Muscle of leg (tissue), 3 donors: ENCODE measurements at regions not wholly inside any gene's neighbourhood (a gene's known extent, or its start where the extent isn't known, plus 50 kb on each side); places are given as distances from the start of the nearest gene placed in this dataset.
"Not testable (repeated sequence)": the region's sequence is repeated elsewhere in the genome, so short reads cannot be mapped to it uniquely, and the experiment has no call there.

Experiments used
- DNase-seq: peaks from one replicate; pipeline ENCODE4 v3.0.0; 2013
- H3K27ac ChIP-seq: one replicate; pipeline ENCODE4 v1.5.1; 2013; ENCODE audit warnings: mild to moderate bottlenecking, low read length, control low read depth
- H3K27me3 ChIP-seq: one replicate; pipeline ENCODE4 v1.6.1; 2013; ENCODE audit warnings: low read length; ENCODE audit not compliant: control insufficient read depth, insufficient read depth
- H3K36me3 ChIP-seq: one replicate; pipeline ENCODE4 v1.6.1; 2013; ENCODE audit warnings: low read length; ENCODE audit not compliant: control insufficient read depth, insufficient read depth
- H3K4me1 ChIP-seq: one replicate; pipeline ENCODE4 v1.6.1; 2013; ENCODE audit warnings: low read length; ENCODE audit not compliant: control insufficient read depth, insufficient read depth
- H3K4me3 ChIP-seq: one replicate; pipeline ENCODE4 v1.5.1; 2013; ENCODE audit warnings: low read length, control low read depth
- H3K9me3 ChIP-seq: replicated peaks from 2 replicates; pipeline ENCODE4 v1.6.1; 2013; ENCODE audit warnings: low read depth, low read length; ENCODE audit not compliant: control insufficient read depth
- WGBS: methylation state at CpG from one replicate; pipeline ENCODE4 v1.1.5; 2013; ENCODE audit warnings: missing lambda C conversion rate; ENCODE audit not compliant: insufficient coverage; 5-methylcytosine and 5-hydroxymethylcytosine counted together

DNA sequence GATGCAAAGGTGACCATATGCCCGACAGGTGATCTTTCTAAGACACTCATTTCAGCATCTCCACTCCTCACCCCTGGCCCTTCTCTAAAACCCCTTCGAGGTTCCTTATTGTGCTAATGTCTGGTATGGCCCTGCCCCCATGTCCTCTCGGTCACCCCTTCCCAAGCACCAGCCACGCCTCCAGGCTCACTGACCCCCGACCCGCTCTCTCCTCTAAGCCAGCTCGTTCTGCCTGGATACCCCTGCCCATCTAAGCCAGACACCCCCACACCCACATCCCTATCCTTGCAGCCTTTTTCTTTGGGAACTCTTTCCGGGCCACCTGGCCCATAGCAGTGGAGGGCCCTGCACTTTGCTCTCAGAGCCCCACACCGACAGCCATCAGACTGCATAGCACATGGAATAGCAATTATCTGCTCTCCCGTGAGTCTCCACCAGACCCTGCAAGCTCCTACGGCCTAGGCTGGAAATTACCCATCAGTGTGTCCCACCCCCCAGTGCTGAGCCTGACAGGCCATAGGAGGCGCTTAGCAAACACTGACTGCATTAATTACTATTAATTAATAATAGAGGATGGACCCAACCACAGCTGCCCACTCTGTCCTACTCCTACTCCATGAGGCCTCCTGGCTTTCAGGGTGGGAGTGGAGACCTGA, 176.7 kb downstream of the TMEM132E start:
- WGBS, result 27% methylated on average over 8 of the region's 12 CpGs
- no peak overlapping the region for H3K4me3 ChIP-seq
- no peaks in the 10 kb centered on the region for H3K36me3 ChIP-seq
- peaks cover 8% of the 10 kb centered on the region for H3K4me1 ChIP-seq
- no peak overlapping the region for H3K27ac ChIP-seq
- no peaks in the 10 kb centered on the region for H3K9me3 ChIP-seq
- DNase-seq, result no peak
- H3K27me3 ChIP-seq, result no peaks in the 10 kb centered on the region

DNA sequence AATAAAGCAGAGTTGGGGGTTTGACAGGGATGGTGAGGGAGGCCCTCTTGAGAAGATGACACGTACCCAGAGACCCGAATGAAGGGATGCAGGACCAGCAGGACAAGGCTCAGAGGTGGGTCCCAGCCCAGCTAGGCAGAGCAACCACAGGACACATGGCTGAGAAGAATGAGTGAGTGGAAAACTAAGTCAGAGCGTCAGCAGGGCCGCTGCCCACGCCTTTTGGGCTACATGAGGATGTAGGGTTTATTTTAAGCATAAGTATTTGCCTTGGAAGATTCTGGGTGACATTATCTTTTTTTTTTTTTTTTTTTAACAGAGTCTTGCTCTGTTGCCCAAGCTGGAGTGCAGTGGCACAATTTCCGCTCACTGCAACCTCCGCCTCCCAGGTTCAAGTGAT, 176.0 kb downstream of the TMEM132E start:
- Histone ChIP-seq H3K36me3 (no peaks in the 10 kb centered on the region), H3K27me3 (no peaks in the 10 kb centered on the region), H3K4me3 (no peak overlapping the region), H3K4me1 (peaks cover 8% of the 10 kb centered on the region), H3K9me3 (no peaks in the 10 kb centered on the region), H3K27ac (no peak overlapping the region)
- 66% methylated on average over 2 of the region's 7 CpGs for WGBS
- DNase-seq, result no peak

DNA sequence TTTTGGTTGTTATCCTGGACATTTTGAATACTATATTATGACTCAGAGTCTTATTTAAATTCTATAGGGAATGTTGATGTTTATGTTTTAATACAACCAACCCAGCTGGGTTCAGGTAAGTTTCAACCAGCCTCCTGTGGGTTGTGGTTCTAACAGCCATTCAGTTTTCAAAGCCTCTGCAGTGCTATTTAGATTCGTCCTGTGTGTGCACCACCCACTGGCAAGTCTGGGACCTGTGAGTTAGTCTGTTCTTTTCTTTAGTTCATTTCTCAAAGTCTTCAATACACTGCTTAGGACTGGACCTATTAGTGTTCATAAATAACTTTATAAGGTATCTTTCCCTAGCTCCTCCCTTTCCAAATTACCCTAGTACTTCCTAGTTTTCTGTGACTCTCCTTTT, 170.6 kb downstream of the TMEM132E start:
- H3K4me1 ChIP-seq, result no peaks in the 10 kb centered on the region
- no peak overlapping the region for H3K27ac ChIP-seq
- no peaks in the 10 kb centered on the region for H3K36me3 ChIP-seq
- H3K4me3 ChIP-seq, result no peak overlapping the region
- DNase-seq, result no peak
- no peaks in the 10 kb centered on the region for H3K27me3 ChIP-seq
- WGBS, result 29% methylated on average over 1 of the region's 1 CpG
- no peaks in the 10 kb centered on the region for H3K9me3 ChIP-seq

DNA sequence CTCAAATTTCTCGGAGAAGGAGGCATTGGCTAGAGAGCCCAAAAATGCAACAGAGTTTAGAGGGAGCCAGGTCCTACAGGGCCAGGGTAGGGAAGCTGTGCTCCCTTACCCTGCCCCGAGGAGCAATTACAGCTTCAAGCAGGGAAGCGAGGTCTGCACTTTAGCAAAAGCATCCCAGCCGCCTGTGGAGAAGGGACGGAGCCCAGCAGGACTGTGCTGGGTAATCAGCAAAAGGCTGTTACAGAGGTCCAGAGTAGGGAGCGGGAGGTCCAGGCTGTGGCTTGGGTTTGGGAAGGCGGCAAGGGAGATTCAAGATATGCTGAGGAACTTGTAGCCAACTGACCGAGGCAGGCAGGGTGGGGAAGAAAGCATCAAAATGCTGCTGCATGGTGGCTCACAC, 162.6 kb downstream of the TMEM132E start:
- no peaks in the 10 kb centered on the region for H3K27me3 ChIP-seq
- 45% methylated on average over 8 of the region's 8 CpGs for WGBS

DNA sequence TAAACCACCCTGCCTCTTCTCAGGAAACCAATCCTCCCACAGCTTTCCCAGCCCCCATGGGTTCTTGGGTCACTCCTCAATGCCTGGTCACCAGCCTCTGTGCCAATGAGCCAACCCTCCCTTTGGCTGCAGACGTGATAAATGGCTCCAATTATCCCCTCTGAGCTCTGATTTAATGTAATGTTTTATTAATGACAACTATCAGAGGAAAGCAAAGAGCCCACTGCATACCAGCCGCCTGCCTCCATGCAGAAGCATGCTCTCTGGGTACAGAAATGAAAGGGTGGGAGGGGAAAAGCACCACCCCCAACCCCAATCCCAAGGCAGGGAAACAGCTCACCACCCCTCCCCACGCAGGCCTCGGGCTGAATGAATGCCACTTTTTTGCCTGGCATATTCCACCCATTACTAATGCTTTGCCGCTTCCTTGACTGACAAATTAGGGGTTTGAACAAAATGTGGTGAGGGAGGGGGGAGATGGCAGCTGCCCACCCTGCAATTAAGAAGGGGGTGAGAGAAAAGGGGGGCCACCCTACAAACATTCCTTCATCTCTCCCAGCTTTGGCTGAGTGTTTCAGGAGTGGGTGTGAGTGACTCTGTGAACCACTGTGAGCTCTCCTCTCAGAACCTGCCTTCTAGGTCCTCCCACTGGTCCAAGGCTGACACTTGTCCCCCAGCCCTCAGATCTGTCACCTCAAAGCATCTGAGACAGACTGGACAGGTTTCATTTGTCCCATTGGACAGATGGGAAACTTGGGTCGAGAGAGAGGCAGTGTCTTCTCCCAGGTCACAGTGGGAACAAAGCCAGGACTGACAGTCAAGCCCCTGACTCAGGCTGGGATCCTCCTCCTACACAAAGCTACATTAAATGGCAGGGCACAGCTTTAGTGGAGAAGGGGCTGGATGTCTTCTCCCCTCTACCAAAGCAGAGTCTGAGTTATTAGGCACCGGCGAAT, 161.5 kb downstream of the TMEM132E start:
- no peak for DNase-seq
- no peaks in the 10 kb centered on the region for H3K36me3 ChIP-seq
- H3K27me3 ChIP-seq, result no peaks in the 10 kb centered on the region
- H3K4me3 ChIP-seq, result no peak overlapping the region
- H3K9me3 ChIP-seq, result no peaks in the 10 kb centered on the region
- no CpG with 5 or more reads among the region's 8 CpGs for WGBS
- no peak overlapping the region for H3K27ac ChIP-seq
- no peaks in the 10 kb centered on the region for H3K4me1 ChIP-seq

More for the DNA sequence above, 162.6 kb downstream of the TMEM132E start:
- no peak overlapping the region for H3K4me3 ChIP-seq
- H3K36me3 ChIP-seq, result no peaks in the 10 kb centered on the region
- H3K4me1 ChIP-seq, result no peaks in the 10 kb centered on the region
- no peaks in the 10 kb centered on the region for H3K9me3 ChIP-seq
- no peak for DNase-seq
- H3K27ac ChIP-seq, result no peak overlapping the region

DNA sequence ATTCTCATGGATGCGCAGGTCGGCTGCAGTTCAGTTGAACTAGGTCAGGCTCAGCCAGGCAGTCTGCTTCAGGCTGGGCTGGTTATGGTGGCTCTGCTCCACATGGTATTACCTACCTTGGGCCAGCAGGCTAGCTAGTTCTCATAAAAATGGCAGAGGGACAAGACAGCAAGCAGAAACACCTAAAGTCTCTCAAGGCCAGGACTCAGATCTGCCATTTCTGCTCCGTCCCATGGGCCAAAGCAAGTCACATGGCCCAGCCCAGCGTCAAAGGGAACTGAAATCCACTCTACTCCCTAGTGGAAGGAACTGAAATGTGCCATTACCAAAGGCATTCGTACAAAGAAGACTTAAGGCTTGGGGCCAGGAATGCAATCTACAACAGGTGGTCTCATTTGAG, 160.0 kb downstream of the TMEM132E start:
- DNase-seq, result no peak
- Histone ChIP-seq H3K9me3 (no peaks in the 10 kb centered on the region), H3K27ac (no peak overlapping the region), H3K4me3 (no peak overlapping the region), H3K4me1 (no peaks in the 10 kb centered on the region), H3K36me3 (no peaks in the 10 kb centered on the region), H3K27me3 (peaks cover under 1% of the 10 kb centered on the region)
- WGBS, result 69% methylated on average over 5 of the region's 5 CpGs

DNA sequence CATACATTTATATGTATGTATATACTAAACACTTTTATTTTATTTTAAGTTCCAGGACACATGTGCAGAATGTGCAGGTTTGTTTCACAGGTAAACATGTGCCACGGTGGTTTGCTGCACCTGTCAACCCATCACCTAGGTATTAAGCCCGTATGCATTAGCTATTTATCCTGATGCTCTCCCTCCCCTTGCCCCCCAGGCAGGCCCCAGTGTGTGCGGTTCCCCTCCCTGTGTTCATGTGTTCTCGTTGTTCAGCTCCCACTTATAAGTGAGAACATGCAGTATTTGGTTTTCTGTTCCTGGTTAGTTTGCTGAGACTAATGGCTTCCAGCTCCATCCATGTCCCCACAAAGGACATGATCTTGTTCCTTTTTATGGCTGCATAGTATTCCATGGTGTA, 158.3 kb downstream of the TMEM132E start:
- H3K9me3 ChIP-seq, H3K36me3 ChIP-seq, H3K4me1 ChIP-seq, H3K4me3 ChIP-seq, DNase-seq, H3K27ac ChIP-seq, H3K27me3 ChIP-seq: not testable (repeated sequence)
- WGBS, result 83% methylated on average over 1 of the region's 4 CpGs

DNA sequence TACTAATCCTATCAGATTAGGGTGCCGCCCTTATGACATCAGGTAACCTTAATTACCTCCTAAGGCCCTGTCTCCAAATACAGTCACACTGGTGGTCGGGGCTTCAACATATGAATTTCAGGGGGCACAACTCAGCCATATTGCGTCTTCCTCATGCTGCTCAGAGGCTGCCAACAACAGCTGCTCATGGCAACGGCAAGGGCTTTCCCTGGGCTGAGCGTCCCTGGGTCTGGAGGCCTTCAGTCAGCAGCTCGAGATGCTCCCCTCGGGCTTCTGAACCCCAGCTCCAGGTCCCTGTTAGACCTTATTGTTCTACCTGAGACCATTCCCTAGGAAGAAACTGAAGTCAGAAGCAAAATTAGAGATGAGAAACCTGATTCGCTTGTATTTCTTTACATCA, 157.2 kb downstream of the TMEM132E start:
- Histone ChIP-seq H3K36me3 (no peaks in the 10 kb centered on the region), H3K9me3 (no peaks in the 10 kb centered on the region), H3K27me3 (peaks cover 2% of the 10 kb centered on the region), H3K4me3 (no peak overlapping the region), H3K27ac (no peak overlapping the region), H3K4me1 (no peaks in the 10 kb centered on the region)
- no peak for DNase-seq
- WGBS, result 54% methylated on average over 5 of the region's 8 CpGs

DNA sequence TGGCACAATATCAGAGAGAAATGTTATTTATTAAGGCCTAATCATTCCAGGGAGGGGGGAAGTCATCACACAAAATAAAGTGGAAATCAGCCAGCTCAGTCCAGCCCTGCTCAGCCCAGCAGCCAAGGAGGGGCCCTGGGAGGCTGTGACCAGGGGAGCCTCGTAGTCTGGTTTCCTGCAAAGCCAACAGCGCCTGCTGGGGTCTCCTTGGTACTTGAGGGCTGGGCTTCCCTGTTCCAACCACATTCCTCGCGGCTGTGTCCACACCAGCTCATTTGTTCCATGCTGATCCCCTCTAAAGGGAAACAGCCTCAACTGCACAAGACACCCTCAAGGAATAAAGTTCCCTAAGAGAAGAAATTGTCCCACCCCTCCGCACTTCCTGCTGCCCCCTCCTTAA, 154.0 kb downstream of the TMEM132E start:
- H3K4me1 ChIP-seq, result no peaks in the 10 kb centered on the region
- H3K36me3 ChIP-seq, result no peaks in the 10 kb centered on the region
- no peaks in the 10 kb centered on the region for H3K9me3 ChIP-seq
- DNase-seq, result no peak
- no peak overlapping the region for H3K4me3 ChIP-seq
- H3K27ac ChIP-seq, result no peak overlapping the region
- peaks cover 4% of the 10 kb centered on the region for H3K27me3 ChIP-seq
- WGBS, result 31% methylated on average over 2 of the region's 5 CpGs

DNA sequence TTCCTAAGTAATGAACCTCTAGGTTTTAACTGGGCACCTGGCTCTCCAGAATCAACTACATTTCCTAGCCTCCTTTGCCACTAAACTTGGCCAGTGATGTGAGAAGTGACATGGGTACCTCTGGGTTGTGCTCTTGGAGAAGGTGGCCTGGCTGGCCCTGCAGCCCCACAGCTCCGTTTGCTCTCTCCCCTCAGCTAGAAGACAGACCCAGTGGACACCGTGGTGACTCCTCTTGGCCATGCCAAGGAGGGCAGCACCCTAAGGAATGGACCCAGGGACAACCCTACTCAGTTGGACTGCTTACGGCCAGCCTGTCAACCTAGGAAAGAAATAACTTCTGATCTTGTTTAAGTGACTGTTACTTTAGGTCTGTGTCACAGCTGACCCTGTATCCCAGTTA, 151.4 kb downstream of the TMEM132E start:
- no peak for DNase-seq
- Histone ChIP-seq H3K27me3 (peaks cover 4% of the 10 kb centered on the region), H3K36me3 (no peaks in the 10 kb centered on the region), H3K27ac (no peak overlapping the region), H3K9me3 (no peaks in the 10 kb centered on the region), H3K4me1 (no peaks in the 10 kb centered on the region), H3K4me3 (no peak overlapping the region)
- 100% methylated on average over 1 of the region's 3 CpGs for WGBS
